ENCODE measurements at regions not wholly inside any gene's neighbourhood (a gene's known extent, or its start where the extent isn't known, plus 50 kb on each side); places are given as distances from the start of the nearest gene placed in this dataset.
A peak's percentile ranks its signal among the peaks of the same experiment; 100 is the strongest.

GRCh38 chr12:95607642-95608041 is 56.4 kb upstream of the USP44 start:
- peak overlapping the region; percentile 7 for H3K4me2 ChIP-seq (ENCODE audit: low read length)
- H3K4me3 ChIP-seq (ENCODE audit: low read length), result no peak overlapping the region
- no peaks in the 10 kb centered on the region for H3K27me3 ChIP-seq (ENCODE audit: control insufficient read depth, insufficient read depth, low read length)
- H3K36me3 ChIP-seq (ENCODE audit: insufficient read depth, low read length), result no peaks in the 10 kb centered on the region
- H3K4me1 ChIP-seq (ENCODE audit: control insufficient read depth, insufficient read depth, low read length), result peaks cover 40% of the 10 kb centered on the region
- H3K9ac ChIP-seq (ENCODE audit: low read depth, low read length), result peak overlapping the region; percentile 81
- no peaks in the 10 kb centered on the region for H3K9me3 ChIP-seq (replicated peaks; ENCODE audit: low read length)

- H3K27me3 ChIP-seq (ENCODE audit: control insufficient read depth, insufficient read depth, low read length), result no peaks in the 10 kb centered on the region
- H3K9ac ChIP-seq (ENCODE audit: low read depth, low read length), result peak overlapping the region; percentile 5
- peak overlapping the region; percentile 3 for H3K4me2 ChIP-seq (ENCODE audit: low read length)
- H3K4me3 ChIP-seq (ENCODE audit: low read length), result no peak overlapping the region
- H3K9me3 ChIP-seq (replicated peaks; ENCODE audit: low read length), result no peaks in the 10 kb centered on the region
- H3K36me3 ChIP-seq (ENCODE audit: insufficient read depth, low read length), result no peaks in the 10 kb centered on the region
- peaks cover 53% of the 10 kb centered on the region for H3K4me1 ChIP-seq (ENCODE audit: control insufficient read depth, insufficient read depth, low read length)
Observed at GRCh38 chr12:95605875-95606274, 54.6 kb upstream of the USP44 start.

DNA sequence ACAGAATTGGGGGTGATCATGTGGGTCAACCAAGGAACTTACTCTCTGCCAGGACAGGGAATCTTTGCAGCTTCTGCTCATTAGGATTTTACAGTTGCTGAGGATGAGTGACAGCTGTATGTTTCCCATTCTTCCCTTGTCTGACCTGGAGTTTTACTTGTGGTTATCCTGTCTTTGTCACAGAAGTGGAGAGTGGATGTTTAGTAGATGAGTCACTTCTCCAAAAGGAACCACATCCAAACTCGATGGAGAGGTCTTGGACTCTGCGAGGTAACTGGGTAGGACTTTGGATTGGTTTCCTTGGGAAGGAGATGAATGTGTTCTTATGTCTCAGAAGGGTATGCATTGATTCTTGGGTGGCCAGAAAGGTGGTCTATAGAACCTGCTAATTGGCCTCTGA is 53.8 kb upstream of the USP44 start:
- Histone ChIP-seq H3K27me3 (ENCODE audit: control insufficient read depth, insufficient read depth, low read length) (no peaks in the 10 kb centered on the region), H3K36me3 (ENCODE audit: insufficient read depth, low read length) (no peaks in the 10 kb centered on the region), H3K4me2 (ENCODE audit: low read length) (no peak overlapping the region), H3K4me1 (ENCODE audit: control insufficient read depth, insufficient read depth, low read length) (peaks cover 52% of the 10 kb centered on the region), H3K9me3 (replicated peaks; ENCODE audit: low read length) (no peaks in the 10 kb centered on the region), H3K9ac (ENCODE audit: low read depth, low read length) (no peak overlapping the region), H3K4me3 (ENCODE audit: low read length) (no peak overlapping the region)

DNA sequence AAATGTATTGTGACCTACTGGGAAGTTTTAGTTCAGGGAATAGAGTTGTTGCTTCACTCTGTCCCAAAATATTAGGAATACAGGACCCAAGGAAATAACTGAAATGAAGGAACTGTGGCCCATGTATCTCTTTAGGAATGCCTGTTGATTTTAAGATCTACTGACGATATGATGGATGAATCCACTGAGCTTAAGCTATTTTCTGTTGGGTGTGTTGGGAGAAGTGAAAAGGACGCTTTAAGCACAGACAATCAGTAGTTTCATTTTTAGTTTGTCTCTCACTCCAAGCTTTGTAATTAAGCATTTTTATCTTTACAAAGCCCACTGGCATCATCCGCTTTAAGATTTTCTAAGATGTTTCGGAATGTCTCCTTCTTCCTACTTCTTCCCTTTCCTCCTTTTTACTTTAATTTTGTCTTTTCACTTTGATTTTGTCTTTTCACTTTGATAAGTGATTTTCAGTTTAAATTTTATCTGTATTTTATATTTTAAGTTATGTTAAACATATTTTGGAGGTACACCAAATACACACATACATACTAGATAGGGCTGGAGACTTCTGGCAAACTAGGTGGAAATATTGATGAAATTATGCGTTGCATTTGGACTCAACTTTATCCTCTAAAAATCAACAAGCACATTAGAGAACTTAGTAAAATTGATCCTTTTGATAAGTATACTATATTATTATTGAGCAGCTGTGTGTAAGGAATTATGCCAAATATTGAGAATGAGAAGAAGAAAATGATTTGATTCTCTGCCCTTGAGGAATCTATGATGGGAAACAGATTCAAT is 52.3 kb upstream of the USP44 start:
- Histone ChIP-seq H3K4me3 (ENCODE audit: low read length) (no peak overlapping the region), H3K4me1 (ENCODE audit: control insufficient read depth, insufficient read depth, low read length) (peaks cover 40% of the 10 kb centered on the region)

DNA sequence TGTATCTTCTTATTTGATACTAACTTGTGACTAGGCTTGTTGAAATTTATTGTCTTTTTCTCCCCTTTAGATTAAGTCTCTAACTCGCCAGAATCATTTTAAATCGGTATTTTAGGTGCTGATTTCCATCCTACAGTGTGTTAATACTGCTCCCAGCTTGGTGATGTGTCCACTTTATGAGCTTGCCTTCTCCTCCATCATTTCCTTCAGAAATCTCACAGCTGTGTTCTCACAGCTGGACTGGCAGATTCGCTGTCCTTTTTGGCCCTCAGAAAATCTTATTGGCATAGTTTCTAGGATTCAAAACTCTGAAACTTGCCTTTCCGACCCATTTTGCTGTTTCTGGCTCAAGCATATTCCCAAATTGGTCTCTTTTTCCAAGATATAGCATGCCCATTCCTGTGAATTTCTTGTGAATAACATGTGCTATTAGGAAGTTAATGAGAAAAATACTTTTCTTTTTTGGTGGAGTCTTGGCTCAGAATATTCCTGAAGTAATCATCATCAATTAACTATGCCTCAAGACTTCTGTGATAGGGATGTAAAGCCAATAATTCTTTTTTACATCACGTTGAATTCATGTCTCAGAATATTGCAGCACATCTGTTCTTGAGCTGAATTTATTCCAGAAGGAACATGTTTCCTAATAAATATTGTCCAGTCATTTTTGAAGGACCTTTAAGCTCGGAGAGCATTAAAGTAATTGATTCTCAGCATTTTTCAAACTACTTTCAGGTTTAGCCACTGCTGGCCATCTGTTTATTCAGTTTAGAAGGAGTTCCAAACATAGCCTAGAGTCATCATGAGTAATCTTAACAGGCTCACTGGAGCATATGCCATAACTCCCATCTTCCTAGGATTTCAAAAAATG is 50.0 kb upstream of the USP44 start:
- Histone ChIP-seq H3K27me3 (ENCODE audit: control insufficient read depth, insufficient read depth, low read length) (no peaks in the 10 kb centered on the region), H3K36me3 (ENCODE audit: insufficient read depth, low read length) (no peaks in the 10 kb centered on the region), H3K4me3 (ENCODE audit: low read length) (no peak overlapping the region), H3K4me2 (ENCODE audit: low read length) (peak overlapping the region; percentile 50), H3K9me3 (replicated peaks; ENCODE audit: low read length) (no peaks in the 10 kb centered on the region), H3K4me1 (ENCODE audit: control insufficient read depth, insufficient read depth, low read length) (peaks cover 30% of the 10 kb centered on the region), H3K9ac (ENCODE audit: low read depth, low read length) (peak overlapping the region; percentile 40)

More for the DNA sequence above, 52.3 kb upstream of the USP44 start:
- Histone ChIP-seq H3K27me3 (ENCODE audit: control insufficient read depth, insufficient read depth, low read length) (no peaks in the 10 kb centered on the region), H3K9me3 (replicated peaks; ENCODE audit: low read length) (no peaks in the 10 kb centered on the region), H3K9ac (ENCODE audit: low read depth, low read length) (no peak overlapping the region), H3K36me3 (ENCODE audit: insufficient read depth, low read length) (no peaks in the 10 kb centered on the region), H3K4me2 (ENCODE audit: low read length) (no peak overlapping the region)

Data from skeletal muscle satellite cell (primary cell).